ENCODE measurements at regions not wholly inside any gene's neighbourhood (a gene's known extent, or its start where the extent isn't known, plus 50 kb on each side); places are given as distances from the start of the nearest gene placed in this dataset.

- in situ Hi-C loops (cut with HindIII; ENCODE audit: low sequenced_read_pairs), result no loop called here
These were observed 86.4 kb downstream of the ADRB2 start for GRCh38 chr5:148912714-148913398.

GRCh38 chr5:148913493-148913892, 87.1 kb downstream of the ADRB2 start:
- in situ Hi-C loops (cut with HindIII; ENCODE audit: low sequenced_read_pairs), result no loop called here

- in situ Hi-C loops (cut with HindIII; ENCODE audit: low sequenced_read_pairs), result no loop called here
These were observed 87.6 kb downstream of the ADRB2 start for GRCh38 chr5:148913985-148914431.

- in situ Hi-C loops (cut with HindIII; ENCODE audit: low sequenced_read_pairs), result no loop called here
These were observed 88.9 kb downstream of the ADRB2 start for GRCh38 chr5:148915224-148915817.

GRCh38 chr5:148920646-148921288, 94.4 kb downstream of the ADRB2 start:
- in situ Hi-C loops (cut with HindIII; ENCODE audit: low sequenced_read_pairs), result no loop called here

- in situ Hi-C loops (cut with HindIII; ENCODE audit: low sequenced_read_pairs), result no loop called here
These were observed 94.9 kb downstream of the ADRB2 start for GRCh38 chr5:148921350-148921749.

- in situ Hi-C loops (cut with HindIII; ENCODE audit: low sequenced_read_pairs), result no loop called here
These were observed 96.2 kb downstream of the ADRB2 start for GRCh38 chr5:148922606-148923005.

GRCh38 chr5:148923023-148923422, 96.6 kb downstream of the ADRB2 start:
- in situ Hi-C loops (cut with HindIII; ENCODE audit: low sequenced_read_pairs), result no loop called here

- in situ Hi-C loops (cut with HindIII; ENCODE audit: low sequenced_read_pairs), result no loop called here
These were observed 98.4 kb downstream of the ADRB2 start for GRCh38 chr5:148924817-148925216.

- in situ Hi-C loops (cut with HindIII; ENCODE audit: low sequenced_read_pairs), result no loop called here
These were observed 99.8 kb downstream of the ADRB2 start for GRCh38 chr5:148926207-148926606.

- in situ Hi-C loops (cut with HindIII; ENCODE audit: low sequenced_read_pairs), result no loop called here
These were observed 101.0 kb downstream of the ADRB2 start for GRCh38 chr5:148927307-148927946.

- in situ Hi-C loops (cut with HindIII; ENCODE audit: low sequenced_read_pairs), result no loop called here
These were observed 101.7 kb downstream of the ADRB2 start for GRCh38 chr5:148928141-148928540.

GRCh38 chr5:148931453-148932057, 105.1 kb downstream of the ADRB2 start:
- in situ Hi-C loops (cut with HindIII; ENCODE audit: low sequenced_read_pairs), result no loop called here

- in situ Hi-C loops (cut with HindIII; ENCODE audit: low sequenced_read_pairs), result no loop called here
These were observed 106.0 kb downstream of the ADRB2 start for GRCh38 chr5:148932355-148932935.

- in situ Hi-C loops (cut with HindIII; ENCODE audit: low sequenced_read_pairs), result no loop called here
These were observed 107.6 kb downstream of the ADRB2 start for GRCh38 chr5:148933903-148934432.

- in situ Hi-C loops (cut with HindIII; ENCODE audit: low sequenced_read_pairs), result no loop called here
These were observed 108.5 kb downstream of the ADRB2 start for GRCh38 chr5:148934895-148935400.

GRCh38 chr5:148937239-148937638, 110.8 kb downstream of the ADRB2 start:
- in situ Hi-C loops (cut with HindIII; ENCODE audit: low sequenced_read_pairs), result no loop called here

- in situ Hi-C loops (cut with HindIII; ENCODE audit: low sequenced_read_pairs), result no loop called here
These were observed 111.6 kb downstream of the ADRB2 start for GRCh38 chr5:148937830-148938521.

- in situ Hi-C loops (cut with HindIII; ENCODE audit: low sequenced_read_pairs), result no loop called here
These were observed 112.1 kb downstream of the ADRB2 start for GRCh38 chr5:148938522-148938882.

- in situ Hi-C loops (cut with HindIII; ENCODE audit: low sequenced_read_pairs), result no loop called here
These were observed 113.3 kb downstream of the ADRB2 start for GRCh38 chr5:148939676-148940075.

Data from DLD1 (cell line).